NCI-H146 treated with DMSO at 0.1 percent for 48 hours (cell line): ENCODE measurements at regions not wholly inside any gene's neighbourhood (a gene's known extent, or its start where the extent isn't known, plus 50 kb on each side); places are given as distances from the start of the nearest gene placed in this dataset.

ENCODE experiments used
- DNase-seq: peaks from one replicate; lab custom pipeline; 2025; ENCODE audit not compliant: unreplicated experiment; lab: John Stamatoyannopoulos, UW

DNA sequence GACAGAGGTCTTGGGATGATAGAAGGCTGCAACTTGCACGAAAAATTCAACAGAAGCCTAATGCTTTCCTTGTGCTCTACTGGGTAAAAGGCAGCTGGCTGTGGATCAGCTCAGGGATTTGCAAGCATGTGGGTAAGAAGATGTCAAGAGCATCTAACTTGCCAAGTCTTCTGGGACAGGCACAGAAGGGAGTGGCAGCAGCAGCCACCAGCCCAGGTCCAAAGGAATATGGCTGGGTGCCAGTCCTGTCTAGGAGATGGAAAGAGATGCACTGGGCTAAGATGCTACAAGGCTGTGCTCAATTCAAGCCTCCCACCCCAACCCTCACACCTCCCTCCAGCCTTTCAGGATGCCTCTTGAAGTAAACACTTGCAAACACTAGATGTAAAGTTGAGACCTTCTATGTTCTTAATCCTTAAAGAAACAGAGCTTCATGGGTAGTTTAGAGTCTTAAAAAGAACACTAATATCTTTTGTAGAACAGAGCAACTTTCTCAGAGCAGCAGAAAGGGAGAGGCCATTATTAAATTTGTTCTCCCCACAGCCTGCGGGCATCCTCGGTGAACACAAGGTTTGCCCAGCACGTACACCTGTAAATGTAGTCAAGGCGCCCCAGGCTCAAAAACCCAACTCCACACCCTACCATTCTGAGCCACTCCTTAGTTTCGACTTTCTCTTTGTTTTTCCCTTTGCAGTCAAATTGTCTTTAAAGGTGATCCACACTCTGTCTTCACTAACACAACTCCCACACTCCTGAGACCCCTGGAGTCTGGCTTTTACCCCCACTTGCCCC lies 64.6 kb upstream of the BCAR3 start:
- no peak for DNase-seq

DNA sequence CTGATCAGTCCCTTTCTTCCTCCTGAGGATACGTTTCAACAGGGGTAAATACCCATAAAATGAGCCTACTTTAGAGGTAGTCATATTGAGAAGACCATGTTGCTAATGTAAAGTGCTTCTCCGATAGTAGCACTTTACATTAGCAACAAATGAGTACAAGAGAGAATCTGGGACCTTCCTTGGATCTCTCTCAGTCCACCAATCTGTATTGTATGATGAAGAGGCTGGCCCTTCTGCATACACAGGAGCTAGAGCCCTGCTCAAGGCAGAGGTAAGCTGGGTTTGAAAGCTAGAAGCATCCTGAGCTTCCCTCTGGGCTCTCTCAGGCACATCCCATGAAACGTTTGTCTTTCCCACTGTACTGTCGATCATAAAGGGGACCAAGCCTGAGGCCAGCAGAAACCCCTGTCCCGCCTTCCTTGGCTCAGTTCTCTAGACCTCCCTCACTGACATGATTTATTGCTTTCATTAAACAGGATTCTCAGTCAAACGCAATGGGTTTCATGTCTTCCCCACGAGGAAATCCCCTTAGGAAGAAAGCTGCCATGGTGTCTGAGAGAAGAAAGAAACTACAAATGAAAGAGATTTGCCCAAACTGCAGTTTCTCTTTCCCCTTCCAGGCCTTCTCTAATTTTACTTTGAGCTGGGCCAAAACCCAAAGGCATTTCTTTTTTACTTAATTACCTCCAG lies 62.8 kb upstream of the BCAR3 start:
- no peak for DNase-seq

DNA sequence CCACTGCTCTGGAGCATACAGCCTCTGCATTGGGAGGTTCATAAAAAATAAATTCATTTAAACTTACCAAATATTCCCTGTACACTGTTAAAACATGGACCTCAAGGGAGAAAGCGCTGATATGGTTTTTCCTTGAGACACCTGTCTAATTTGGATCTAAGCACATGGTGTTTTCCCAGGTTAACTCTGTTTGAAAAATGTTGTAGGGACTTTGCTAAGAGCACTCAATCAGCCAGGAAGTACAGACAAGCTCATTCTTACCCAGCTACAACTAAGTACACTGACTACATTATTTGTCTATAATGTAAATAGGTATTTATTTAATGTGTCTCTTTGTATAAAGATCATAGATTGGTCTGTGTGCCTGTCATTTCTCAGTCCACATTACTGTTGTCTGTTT lies 61.8 kb upstream of the BCAR3 start:
- DNase-seq = no peak

DNA sequence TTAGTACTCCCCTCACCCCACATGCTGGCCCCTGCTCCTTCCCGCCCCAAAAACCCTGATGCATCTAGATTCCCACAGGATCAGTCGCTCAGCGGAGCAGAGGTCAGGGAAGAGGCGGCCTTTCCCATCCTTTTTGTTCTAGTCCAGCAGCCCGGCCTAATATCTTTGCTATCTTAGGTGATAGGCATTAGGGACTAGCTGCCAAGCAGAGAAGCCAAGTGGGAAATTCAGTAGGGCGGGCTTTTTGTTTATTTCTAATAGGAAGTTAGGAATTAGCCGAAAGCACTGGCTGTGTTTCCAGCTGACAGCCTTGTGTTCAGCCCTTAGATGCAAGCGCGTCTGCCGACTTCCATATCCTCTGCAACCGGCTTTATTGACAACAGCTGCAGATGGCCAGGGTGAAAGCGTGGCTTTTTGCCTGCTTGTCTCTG lies 59.0 kb upstream of the BCAR3 start:
- no peak for DNase-seq

DNA sequence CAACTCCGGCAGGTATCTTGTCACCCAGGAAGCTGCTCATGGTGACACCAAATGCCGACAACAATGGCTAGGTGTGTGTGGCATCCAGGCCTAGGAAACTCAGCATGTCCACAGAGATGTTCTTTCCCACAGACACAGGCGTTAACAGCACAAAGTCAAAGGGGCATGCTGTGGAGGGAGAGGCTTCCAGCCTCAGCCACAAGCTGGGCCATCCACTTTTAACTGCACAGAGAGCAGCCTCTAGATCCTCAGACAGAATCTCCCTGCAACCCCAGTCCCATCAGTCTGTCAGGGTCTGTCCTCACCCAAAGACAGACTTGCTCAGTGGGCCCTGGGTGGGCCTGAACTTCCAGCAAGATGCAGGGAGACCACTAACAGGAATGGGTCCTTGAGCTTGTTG lies 58.5 kb upstream of the BCAR3 start:
- no peak for DNase-seq

DNA sequence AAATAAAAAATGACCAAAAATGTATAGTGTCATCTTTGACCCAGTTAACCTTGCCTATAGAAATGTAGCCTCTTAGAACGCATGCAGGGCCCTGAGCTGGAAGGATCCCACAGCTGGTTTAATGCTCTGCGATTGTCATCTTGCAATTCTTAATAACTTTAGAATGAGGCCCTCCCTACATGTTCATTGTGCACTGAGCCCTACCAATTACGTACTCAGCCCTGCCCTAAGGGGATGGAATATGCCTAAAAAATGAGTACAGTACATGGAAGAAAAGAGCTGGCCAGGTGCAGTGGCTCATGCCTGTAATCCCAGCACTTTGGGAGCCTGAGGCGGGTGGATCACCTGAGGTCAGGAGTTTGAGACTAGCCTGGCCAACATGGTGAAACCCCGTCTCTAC lies 57.8 kb upstream of the BCAR3 start:
- DNase-seq = no peak

DNA sequence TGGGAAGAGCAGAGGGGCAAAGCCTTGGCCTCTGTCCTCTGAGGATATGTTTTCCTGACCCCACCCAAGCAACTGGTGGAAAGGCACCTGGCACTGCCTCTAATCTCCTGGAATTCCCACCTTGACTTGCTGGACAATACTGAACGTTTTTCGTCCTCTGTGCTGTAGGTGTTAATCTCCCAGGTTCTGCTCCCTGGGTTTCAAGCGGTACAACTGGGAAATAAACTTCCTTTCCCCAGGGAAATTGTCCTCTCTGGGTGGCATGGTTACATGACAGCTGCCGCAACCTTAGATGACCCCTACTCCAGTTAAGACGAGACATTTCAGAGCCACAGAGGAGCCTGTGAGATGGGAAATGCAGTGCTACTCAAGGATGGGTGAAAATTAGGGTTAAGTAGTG lies 57.3 kb upstream of the BCAR3 start:
- no peak for DNase-seq

DNA sequence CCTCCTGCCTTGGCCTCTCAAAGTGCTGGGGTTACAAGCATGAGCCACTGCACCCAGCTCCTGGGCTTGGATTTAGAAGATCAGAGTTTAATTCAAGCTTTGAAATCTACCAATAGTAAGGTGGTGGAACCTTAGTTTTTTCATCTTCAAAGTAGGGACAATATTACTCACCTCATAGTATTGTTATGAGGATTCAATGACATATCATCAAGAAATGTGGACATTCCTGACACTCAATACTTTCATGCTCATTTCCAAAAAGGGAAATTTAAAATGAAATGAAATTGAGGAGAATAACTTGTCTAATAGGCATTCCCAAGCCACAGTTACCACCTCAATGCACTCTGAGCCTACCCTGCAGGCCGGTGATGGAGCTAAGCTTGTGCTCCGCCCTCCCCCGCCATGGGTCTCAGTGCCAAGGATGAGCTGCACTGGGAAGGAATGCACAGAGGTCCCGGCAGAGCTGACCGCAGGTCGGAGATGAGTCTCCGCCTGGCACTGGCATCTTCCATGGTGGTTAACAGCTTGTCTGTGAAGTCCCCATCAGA lies 56.5 kb upstream of the BCAR3 start:
- no peak for DNase-seq

DNA sequence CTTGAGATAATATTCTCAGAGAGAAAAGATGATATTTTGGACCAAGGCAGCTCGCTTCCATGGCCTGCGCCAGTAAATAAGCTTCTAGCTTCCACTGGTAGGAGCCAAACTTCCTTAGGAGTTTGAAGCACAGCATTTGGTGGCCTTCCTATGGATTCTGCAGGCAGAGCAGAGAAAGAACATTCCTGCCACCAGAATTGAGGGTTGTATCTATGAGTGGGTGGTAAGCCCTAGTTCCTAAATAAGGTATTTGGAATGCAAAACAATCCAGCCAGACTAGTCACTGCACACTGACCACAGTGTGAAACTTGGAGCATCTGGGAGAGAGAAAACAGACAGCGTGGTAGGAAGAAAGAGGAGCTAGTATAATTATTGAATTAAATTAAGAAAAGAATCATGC lies 54.1 kb upstream of the BCAR3 start:
- DNase-seq = no peak

DNA sequence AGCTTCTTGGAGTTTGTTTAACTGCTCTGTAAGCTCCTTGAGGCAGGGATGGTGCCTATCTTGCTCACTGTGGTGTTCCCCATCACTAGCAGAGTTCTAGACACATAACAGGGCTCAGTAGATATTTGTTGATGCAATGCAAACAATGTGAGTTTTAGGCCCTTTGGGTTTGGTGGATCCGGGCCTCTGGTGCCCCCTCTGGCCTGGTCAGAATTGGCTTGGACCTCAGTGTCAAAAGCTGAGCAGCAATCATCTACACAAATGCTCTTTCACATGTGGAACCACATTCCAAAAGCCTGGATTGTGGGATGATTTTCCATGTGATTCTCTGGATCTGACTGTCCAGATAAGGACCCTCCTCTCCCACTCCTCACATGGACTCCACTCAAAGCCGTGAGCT lies 53.4 kb upstream of the BCAR3 start:
- DNase-seq = no peak

DNA sequence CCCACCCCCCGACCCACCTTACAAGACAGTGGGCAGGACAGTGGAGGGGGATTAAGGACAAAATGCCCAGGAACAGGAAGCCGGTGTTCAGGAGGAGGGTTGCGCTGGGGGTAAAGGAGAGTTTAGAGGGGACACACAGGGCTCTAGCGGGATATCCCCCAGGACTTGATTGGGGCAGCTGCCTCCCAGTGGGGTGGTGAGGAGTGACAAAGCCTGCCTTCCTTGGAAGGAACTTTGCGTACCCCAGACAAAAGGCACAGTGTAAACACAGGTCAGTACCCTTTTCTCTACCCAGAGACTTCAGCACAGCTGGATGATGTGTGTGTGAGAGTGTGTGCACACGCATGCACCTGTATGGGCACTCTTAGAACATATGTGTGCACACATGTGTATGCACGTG lies 51.7 kb upstream of the BCAR3 start:
- no peak for DNase-seq

DNA sequence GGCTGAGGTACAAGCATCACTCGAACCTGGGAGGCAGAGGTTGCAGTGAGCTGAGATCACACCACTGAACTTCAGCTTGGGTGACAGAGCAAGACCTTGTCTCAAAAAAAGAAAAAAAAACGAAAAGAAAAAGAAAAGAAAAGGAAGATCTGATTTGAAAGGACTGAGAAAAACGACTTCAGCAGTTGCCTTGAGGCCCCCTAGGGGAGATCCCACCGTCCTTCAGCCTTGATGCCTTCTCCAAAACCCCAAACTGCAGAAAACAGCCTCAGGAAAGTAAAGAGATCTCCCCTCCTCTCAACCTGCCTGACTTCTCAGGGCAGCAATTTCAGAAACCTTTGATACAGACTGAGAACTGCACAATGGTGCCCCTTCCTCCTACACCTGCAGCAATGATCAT lies 50.9 kb upstream of the BCAR3 start:
- DNase-seq = no peak
